T-helper 1 cell treated with Interleukin-12 subunit alpha and Interleukin-12 subunit beta and Interleukin-4 antibody, amounts not matched to agents 30 μg/mL and 1 μg/mL, for 36 hours (primary cell): ENCODE measurements at regions not wholly inside any gene's neighbourhood (a gene's known extent, or its start where the extent isn't known, plus 50 kb on each side); places are given as distances from the start of the nearest gene placed in this dataset.

Experiments
- H3K27ac Mint-ChIP-seq: one replicate; pipeline ENCODE4 v1.8.0; 2021; ENCODE audit warnings: mild to moderate bottlenecking, mixed read lengths
- H3K27me3 Mint-ChIP-seq: one replicate; pipeline ENCODE4 v1.8.0; 2021; ENCODE audit warnings: low read depth, mixed read lengths
- H3K36me3 Mint-ChIP-seq: one replicate; pipeline ENCODE4 v1.8.0; 2021; ENCODE audit warnings: low read depth, mixed read lengths
- H3K4me1 Mint-ChIP-seq: one replicate; pipeline ENCODE4 v1.8.0; 2021; ENCODE audit warnings: low read depth, mixed read lengths
- H3K4me3 Mint-ChIP-seq: one replicate; pipeline ENCODE4 v1.8.0; 2021; ENCODE audit warnings: mild to moderate bottlenecking, moderate library complexity, mixed read lengths
- H3K9me3 Mint-ChIP-seq: one replicate; pipeline ENCODE4 v1.8.0; 2021; ENCODE audit warnings: mixed read lengths

GRCh38 chr7:156560696-156561095, 79.9 kb upstream of the RNF32 start:
- peaks cover 13% of the 10 kb centered on the region for H3K27me3 Mint-ChIP-seq
- H3K36me3 Mint-ChIP-seq, result no peaks in the 10 kb centered on the region
- peaks cover 22% of the 10 kb centered on the region for H3K9me3 Mint-ChIP-seq
- H3K27ac Mint-ChIP-seq, result no peak overlapping the region
- no peaks in the 10 kb centered on the region for H3K4me1 Mint-ChIP-seq
- H3K4me3 Mint-ChIP-seq, result no peak overlapping the region

GRCh38 chr7:156560075-156560474, 80.5 kb upstream of the RNF32 start:
- Mint-ChIP-seq H3K4me1 (no peaks in the 10 kb centered on the region), H3K9me3 (peaks cover 17% of the 10 kb centered on the region), H3K4me3 (no peak overlapping the region), H3K36me3 (no peaks in the 10 kb centered on the region), H3K27me3 (peaks cover 13% of the 10 kb centered on the region), H3K27ac (no peak overlapping the region)

- H3K27ac Mint-ChIP-seq, result no peak overlapping the region
- no peak overlapping the region for H3K4me3 Mint-ChIP-seq
- no peaks in the 10 kb centered on the region for H3K4me1 Mint-ChIP-seq
- H3K9me3 Mint-ChIP-seq, result peaks cover 8% of the 10 kb centered on the region
- peaks cover 13% of the 10 kb centered on the region for H3K27me3 Mint-ChIP-seq
- no peaks in the 10 kb centered on the region for H3K36me3 Mint-ChIP-seq
Measured at GRCh38 chr7:156559001-156559400, 81.6 kb upstream of the RNF32 start.

GRCh38 chr7:156558198-156558597, 82.4 kb upstream of the RNF32 start:
- Mint-ChIP-seq H3K36me3 (no peaks in the 10 kb centered on the region), H3K9me3 (no peaks in the 10 kb centered on the region), H3K4me1 (no peaks in the 10 kb centered on the region), H3K27ac (no peak overlapping the region), H3K27me3 (peaks cover 13% of the 10 kb centered on the region), H3K4me3 (no peak overlapping the region)

GRCh38 chr7:156556083-156556482, 84.5 kb upstream of the RNF32 start:
- no peak overlapping the region for H3K27ac Mint-ChIP-seq
- H3K36me3 Mint-ChIP-seq, result no peaks in the 10 kb centered on the region
- H3K4me1 Mint-ChIP-seq, result no peaks in the 10 kb centered on the region
- H3K27me3 Mint-ChIP-seq, result peaks cover 12% of the 10 kb centered on the region
- no peak overlapping the region for H3K4me3 Mint-ChIP-seq
- no peaks in the 10 kb centered on the region for H3K9me3 Mint-ChIP-seq

GRCh38 chr7:156554488-156554887, 86.1 kb upstream of the RNF32 start:
- Mint-ChIP-seq H3K27me3 (peaks cover 6% of the 10 kb centered on the region), H3K4me3 (no peak overlapping the region), H3K4me1 (no peaks in the 10 kb centered on the region), H3K9me3 (no peaks in the 10 kb centered on the region), H3K36me3 (no peaks in the 10 kb centered on the region), H3K27ac (no peak overlapping the region)

- H3K9me3 Mint-ChIP-seq, result peaks cover 7% of the 10 kb centered on the region
- no peak overlapping the region for H3K4me3 Mint-ChIP-seq
- no peaks in the 10 kb centered on the region for H3K4me1 Mint-ChIP-seq
- no peak overlapping the region for H3K27ac Mint-ChIP-seq
- H3K36me3 Mint-ChIP-seq, result no peaks in the 10 kb centered on the region
- H3K27me3 Mint-ChIP-seq, result peaks cover 6% of the 10 kb centered on the region
Measured at GRCh38 chr7:156549636-156550035, 90.9 kb upstream of the RNF32 start.

GRCh38 chr7:156547884-156548561, 92.6 kb upstream of the RNF32 start:
- peaks cover 7% of the 10 kb centered on the region for H3K9me3 Mint-ChIP-seq
- peaks cover 6% of the 10 kb centered on the region for H3K27me3 Mint-ChIP-seq
- H3K36me3 Mint-ChIP-seq, result no peaks in the 10 kb centered on the region
- H3K4me3 Mint-ChIP-seq, result no peak overlapping the region
- no peak overlapping the region for H3K27ac Mint-ChIP-seq
- no peaks in the 10 kb centered on the region for H3K4me1 Mint-ChIP-seq

GRCh38 chr7:156545979-156546378, 94.6 kb upstream of the RNF32 start:
- H3K4me3 Mint-ChIP-seq, result no peak overlapping the region
- no peak overlapping the region for H3K27ac Mint-ChIP-seq
- no peaks in the 10 kb centered on the region for H3K36me3 Mint-ChIP-seq
- H3K27me3 Mint-ChIP-seq, result no peaks in the 10 kb centered on the region
- no peaks in the 10 kb centered on the region for H3K4me1 Mint-ChIP-seq
- H3K9me3 Mint-ChIP-seq, result peaks cover 7% of the 10 kb centered on the region

GRCh38 chr7:156544919-156545715, 95.5 kb upstream of the RNF32 start:
- Mint-ChIP-seq H3K9me3 (peaks cover 7% of the 10 kb centered on the region), H3K36me3 (no peaks in the 10 kb centered on the region), H3K27me3 (no peaks in the 10 kb centered on the region), H3K27ac (no peak overlapping the region), H3K4me3 (no peak overlapping the region), H3K4me1 (no peaks in the 10 kb centered on the region)

GRCh38 chr7:156543699-156544598, 96.6 kb upstream of the RNF32 start:
- Mint-ChIP-seq H3K4me3 (no peak overlapping the region), H3K9me3 (peaks cover 7% of the 10 kb centered on the region), H3K4me1 (no peaks in the 10 kb centered on the region), H3K27me3 (no peaks in the 10 kb centered on the region), H3K27ac (no peak overlapping the region), H3K36me3 (no peaks in the 10 kb centered on the region)

- Mint-ChIP-seq H3K27me3 (peaks cover 6% of the 10 kb centered on the region), H3K4me1 (no peaks in the 10 kb centered on the region), H3K27ac (no peak overlapping the region), H3K36me3 (no peaks in the 10 kb centered on the region), H3K4me3 (no peak overlapping the region), H3K9me3 (no peaks in the 10 kb centered on the region)
Measured at GRCh38 chr7:156540619-156541165, 99.9 kb upstream of the RNF32 start.

- no peaks in the 10 kb centered on the region for H3K9me3 Mint-ChIP-seq
- no peaks in the 10 kb centered on the region for H3K36me3 Mint-ChIP-seq
- no peaks in the 10 kb centered on the region for H3K4me1 Mint-ChIP-seq
- no peak overlapping the region for H3K4me3 Mint-ChIP-seq
- H3K27me3 Mint-ChIP-seq, result peaks cover 6% of the 10 kb centered on the region
- no peak overlapping the region for H3K27ac Mint-ChIP-seq
Measured at GRCh38 chr7:156539999-156540398, 100.6 kb upstream of the RNF32 start.

GRCh38 chr7:156537006-156537405, 103.6 kb upstream of the RNF32 start:
- Mint-ChIP-seq H3K4me3 (no peak overlapping the region), H3K27me3 (peaks cover 6% of the 10 kb centered on the region)

More at GRCh38 chr7:156537006-156537405, 103.6 kb upstream of the RNF32 start:
- Mint-ChIP-seq H3K36me3 (no peaks in the 10 kb centered on the region), H3K9me3 (no peaks in the 10 kb centered on the region), H3K4me1 (no peaks in the 10 kb centered on the region), H3K27ac (no peak overlapping the region)
